ENCODE measurements at regions not wholly inside any gene's neighbourhood (a gene's known extent, or its start where the extent isn't known, plus 50 kb on each side); places are given as distances from the start of the nearest gene placed in this dataset.

DNA sequence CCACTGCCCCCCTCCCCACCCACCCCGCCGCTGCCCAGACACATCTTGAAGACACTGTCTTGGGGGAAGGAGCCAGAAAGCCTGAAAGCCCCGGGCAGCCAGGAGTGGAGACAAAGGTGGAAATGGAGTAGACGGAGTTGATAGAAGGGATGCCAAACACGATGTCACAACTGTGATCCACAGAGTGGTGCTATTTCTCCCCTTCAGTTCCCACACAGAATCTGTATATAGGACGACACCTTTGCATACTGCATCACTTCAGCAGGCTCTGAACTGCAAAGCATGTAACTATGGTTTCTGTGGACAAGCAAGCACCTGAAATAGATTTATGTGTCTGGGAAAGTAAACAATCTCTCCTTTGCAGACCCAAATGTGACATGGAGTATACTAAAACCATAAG is 56.4 kb upstream of the F13A1 start:
- H3K27ac ChIP-seq = no peak overlapping the region
- no peaks in the 10 kb centered on the region for H3K36me3 ChIP-seq
- H3K4me1 ChIP-seq = no peaks in the 10 kb centered on the region
- no peak overlapping the region for H3K4me3 ChIP-seq
- DNase-seq (ENCODE audit: low spot score in 2 of 2) = no peak
- 82% methylated on average over 6 of the region's 6 CpGs for whole genome bisulfite sequencing
- no peaks in the 10 kb centered on the region for H3K27me3 ChIP-seq
- H3K9me3 ChIP-seq = no peaks in the 10 kb centered on the region
- TF ChIP-seq POLR2AphosphoS5 (IDR thresholded peaks at IDR 0.05) (no peak), EP300 (IDR thresholded peaks at IDR 0.05) (no peak), POLR2A (IDR thresholded peaks at IDR 0.05) (no peak)
- TF ChIP-seq, protein P1, sequence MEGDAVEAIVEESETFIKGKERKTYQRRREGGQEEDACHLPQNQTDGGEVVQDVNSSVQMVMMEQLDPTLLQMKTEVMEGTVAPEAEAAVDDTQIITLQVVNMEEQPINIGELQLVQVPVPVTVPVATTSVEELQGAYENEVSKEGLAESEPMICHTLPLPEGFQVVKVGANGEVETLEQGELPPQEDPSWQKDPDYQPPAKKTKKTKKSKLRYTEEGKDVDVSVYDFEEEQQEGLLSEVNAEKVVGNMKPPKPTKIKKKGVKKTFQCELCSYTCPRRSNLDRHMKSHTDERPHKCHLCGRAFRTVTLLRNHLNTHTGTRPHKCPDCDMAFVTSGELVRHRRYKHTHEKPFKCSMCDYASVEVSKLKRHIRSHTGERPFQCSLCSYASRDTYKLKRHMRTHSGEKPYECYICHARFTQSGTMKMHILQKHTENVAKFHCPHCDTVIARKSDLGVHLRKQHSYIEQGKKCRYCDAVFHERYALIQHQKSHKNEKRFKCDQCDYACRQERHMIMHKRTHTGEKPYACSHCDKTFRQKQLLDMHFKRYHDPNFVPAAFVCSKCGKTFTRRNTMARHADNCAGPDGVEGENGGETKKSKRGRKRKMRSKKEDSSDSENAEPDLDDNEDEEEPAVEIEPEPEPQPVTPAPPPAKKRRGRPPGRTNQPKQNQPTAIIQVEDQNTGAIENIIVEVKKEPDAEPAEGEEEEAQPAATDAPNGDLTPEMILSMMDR (IDR thresholded peaks at IDR 0.05) = no peak

DNA sequence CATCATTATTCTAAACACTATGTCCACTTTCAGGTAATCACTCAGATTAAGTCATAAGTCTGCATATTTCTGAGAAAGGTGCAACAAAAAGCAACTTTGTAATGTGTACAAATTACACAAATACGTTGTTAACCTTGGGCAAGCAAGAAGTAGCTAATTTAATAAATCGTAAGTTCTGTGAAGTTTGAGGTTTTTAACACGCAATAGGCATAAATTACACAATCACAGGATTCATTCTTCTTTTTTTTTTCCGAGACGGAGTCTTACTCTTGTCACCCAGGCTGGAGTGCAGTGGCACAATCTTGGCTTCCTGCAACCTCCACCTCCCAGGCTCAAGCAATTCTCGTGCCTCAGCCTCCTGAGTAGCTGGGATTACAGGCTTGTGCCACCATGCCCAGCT is 57.2 kb upstream of the F13A1 start:
- DNase-seq (ENCODE audit: low spot score in 2 of 2) = no peak
- Histone ChIP-seq H3K4me3 (no peak overlapping the region), H3K27me3 (no peaks in the 10 kb centered on the region), H3K36me3 (no peaks in the 10 kb centered on the region), H3K9me3 (no peaks in the 10 kb centered on the region), H3K4me1 (no peaks in the 10 kb centered on the region), H3K27ac (no peak overlapping the region)
- TF ChIP-seq POLR2AphosphoS5 (IDR thresholded peaks at IDR 0.05) = no peak
- TF ChIP-seq POLR2A (IDR thresholded peaks at IDR 0.05) = no peak
- no peak for TF ChIP-seq EP300 (IDR thresholded peaks at IDR 0.05)
- 84% methylated on average over 6 of the region's 6 CpGs for WGBS

DNA sequence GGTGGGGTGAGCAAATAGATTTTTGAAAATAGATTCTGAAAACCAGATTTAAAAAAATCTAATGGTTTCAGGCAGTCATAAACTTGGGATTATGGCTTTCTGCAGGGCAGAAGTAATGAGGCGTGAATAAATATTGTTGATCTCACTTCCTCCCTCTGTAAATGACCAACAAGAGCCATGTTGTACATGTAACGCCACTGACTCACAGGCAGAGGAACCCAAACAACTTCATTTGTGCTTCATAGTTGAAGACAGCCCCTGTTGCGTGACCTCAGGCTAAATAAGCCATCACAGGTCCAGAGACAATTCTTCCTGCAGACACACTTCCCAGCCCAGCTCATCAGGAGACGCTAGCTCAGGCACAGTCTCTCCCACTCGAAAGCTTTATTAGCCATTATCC is 59.1 kb upstream of the F13A1 start:
- no peaks in the 10 kb centered on the region for H3K27me3 ChIP-seq
- 77% methylated on average over 5 of the region's 5 CpGs for WGBS
- no peak for TF ChIP-seq POLR2A (IDR thresholded peaks at IDR 0.05)
- TF ChIP-seq, protein P1 (IDR thresholded peaks at IDR 0.05) = no peak
- no peak for TF ChIP-seq EP300 (IDR thresholded peaks at IDR 0.05)
- no peak for TF ChIP-seq POLR2AphosphoS5 (IDR thresholded peaks at IDR 0.05)
- no peak for DNase-seq (ENCODE audit: low spot score in 2 of 2)
- H3K9me3 ChIP-seq = no peaks in the 10 kb centered on the region
- no peaks in the 10 kb centered on the region for H3K4me1 ChIP-seq
- H3K4me3 ChIP-seq = no peak overlapping the region
- H3K36me3 ChIP-seq = no peaks in the 10 kb centered on the region
- no peak overlapping the region for H3K27ac ChIP-seq

DNA sequence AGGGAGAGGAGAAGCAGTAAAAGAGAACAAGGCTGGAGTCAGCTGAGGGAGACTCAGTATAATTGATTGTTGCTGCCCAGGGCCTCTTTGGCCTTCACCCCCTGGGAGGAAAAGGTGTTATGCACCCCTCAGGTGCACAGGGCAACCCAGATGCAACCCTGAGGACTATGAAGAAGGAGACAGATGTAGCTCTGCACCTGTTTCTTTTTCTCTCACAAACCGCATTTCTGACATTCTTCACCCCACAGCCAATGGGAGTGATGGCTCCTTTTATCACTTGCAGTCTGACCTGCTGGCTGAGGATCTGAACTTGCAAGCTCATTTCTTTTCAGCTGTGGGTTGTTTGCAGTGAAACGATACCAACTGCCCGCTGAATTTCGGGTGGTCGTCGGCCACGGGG is 64.1 kb upstream of the F13A1 start:
- H3K4me1 ChIP-seq = peaks cover 2% of the 10 kb centered on the region

DNA sequence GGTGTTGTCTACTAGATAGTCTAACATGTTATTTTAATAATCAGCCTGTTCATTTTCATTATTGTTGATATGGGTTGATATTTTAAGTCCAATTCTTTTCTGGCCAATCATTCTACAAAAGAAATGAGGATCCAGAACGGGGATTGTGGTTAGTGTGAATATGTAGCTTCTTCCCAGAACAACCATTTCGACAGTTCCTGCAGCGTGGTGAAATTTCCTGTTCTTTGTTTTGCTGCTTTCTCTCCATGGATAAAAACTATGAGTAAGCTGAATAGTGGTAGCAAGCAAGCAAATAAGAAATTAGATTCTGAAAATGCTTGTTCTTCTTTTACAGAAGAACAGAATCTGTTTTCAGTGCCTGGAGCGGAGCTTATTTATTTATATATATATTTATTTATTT is 65.5 kb upstream of the F13A1 start:
- DNase-seq (ENCODE audit: low spot score in 2 of 2) = no peak
- TF ChIP-seq POLR2A (IDR thresholded peaks at IDR 0.05) = no peak
- TF ChIP-seq, protein P1 (IDR thresholded peaks at IDR 0.05) = no peak
- no peak for TF ChIP-seq EP300 (IDR thresholded peaks at IDR 0.05)
- no peak for TF ChIP-seq POLR2AphosphoS5 (IDR thresholded peaks at IDR 0.05)
- Histone ChIP-seq H3K36me3 (no peaks in the 10 kb centered on the region), H3K4me1 (peaks cover 6% of the 10 kb centered on the region), H3K4me3 (no peak overlapping the region), H3K27ac (no peak overlapping the region), H3K9me3 (no peaks in the 10 kb centered on the region), H3K27me3 (no peaks in the 10 kb centered on the region)
- WGBS = 70% methylated on average over 4 of the region's 4 CpGs

More for the DNA sequence above, 64.1 kb upstream of the F13A1 start:
- no peaks in the 10 kb centered on the region for H3K36me3 ChIP-seq
- WGBS = 55% methylated on average over 7 of the region's 7 CpGs
- no peak for TF ChIP-seq EP300 (IDR thresholded peaks at IDR 0.05)
- TF ChIP-seq POLR2A (IDR thresholded peaks at IDR 0.05) = no peak
- no peak for TF ChIP-seq POLR2AphosphoS5 (IDR thresholded peaks at IDR 0.05)
- TF ChIP-seq, protein P1 (IDR thresholded peaks at IDR 0.05) = no peak
- no peak overlapping the region for H3K27ac ChIP-seq
- H3K27me3 ChIP-seq = no peaks in the 10 kb centered on the region
- no peak for DNase-seq (ENCODE audit: low spot score in 2 of 2)
- H3K4me3 ChIP-seq = no peak overlapping the region
- no peaks in the 10 kb centered on the region for H3K9me3 ChIP-seq
